Iris pigment epithelial cell (primary cell): ENCODE measurements at regions not wholly inside any gene's neighbourhood (a gene's known extent, or its start where the extent isn't known, plus 50 kb on each side); places are given as distances from the start of the nearest gene placed in this dataset.

Experiments
- DNase-seq: peaks from one replicate; pipeline ENCODE4 v3.0.0-alpha.2; 2011; ENCODE audit warnings: low read depth

GRCh38 chr2:56444339-56444738 lies 260.5 kb downstream of the CCDC85A start:
- peak; percentile 11 for DNase-seq

DNA sequence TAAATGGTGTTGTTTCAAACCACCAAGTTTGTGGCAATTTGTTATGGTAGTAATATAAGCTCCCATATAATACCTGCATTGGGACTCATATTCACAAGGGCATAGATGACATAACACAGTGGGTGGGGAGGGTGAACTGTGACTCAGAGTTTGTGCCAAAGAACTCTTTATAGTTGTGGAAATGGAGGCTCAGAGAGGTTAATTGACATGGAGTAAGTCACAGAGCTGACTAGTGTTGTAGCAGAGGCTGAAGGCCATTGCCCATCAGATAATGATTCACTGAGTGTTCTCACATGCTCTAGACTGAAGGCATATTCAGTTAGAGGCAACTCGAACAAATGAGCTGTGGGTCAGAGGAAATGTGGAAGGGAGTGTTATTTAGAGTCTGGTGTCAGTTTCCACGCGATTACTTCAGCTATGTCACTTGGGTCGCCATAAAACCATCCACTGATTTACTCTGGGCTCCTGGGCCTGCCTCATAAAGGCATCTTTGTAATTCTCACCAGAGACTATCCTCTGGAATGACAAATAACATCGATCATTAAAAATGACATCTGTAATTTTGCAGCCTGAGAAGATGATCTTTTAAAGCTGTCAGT lies 264.7 kb downstream of the CCDC85A start:
- no peak for DNase-seq

GRCh38 chr2:56449002-56449431 lies 265.2 kb downstream of the CCDC85A start:
- no peak for DNase-seq

GRCh38 chr2:56449449-56449860 lies 265.7 kb downstream of the CCDC85A start:
- DNase-seq, result no peak

GRCh38 chr2:56450047-56450446 lies 266.3 kb downstream of the CCDC85A start:
- no peak for DNase-seq

DNA sequence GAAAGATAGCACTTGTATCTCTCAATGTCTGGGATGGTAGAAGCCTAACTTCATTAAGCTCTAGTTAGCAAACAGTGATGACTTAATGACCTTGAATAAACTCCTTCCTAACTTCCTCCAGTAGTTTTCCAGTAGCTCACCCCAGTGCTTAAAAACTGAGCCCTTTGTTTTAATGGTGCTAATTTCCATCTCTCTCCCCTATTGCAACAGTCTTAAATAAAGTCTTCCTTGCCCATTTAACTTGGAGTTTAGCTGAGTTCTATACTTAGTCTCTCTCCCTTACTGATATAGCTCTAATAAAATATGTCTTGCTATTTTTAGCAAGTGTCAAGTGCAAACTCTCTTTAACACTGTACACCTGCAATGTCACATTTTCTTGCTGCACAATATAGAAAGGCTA lies 267.0 kb downstream of the CCDC85A start:
- DNase-seq, result no peak

- DNase-seq, result no peak
Observed at GRCh38 chr2:56455642-56456041, 271.9 kb downstream of the CCDC85A start.

GRCh38 chr2:56456791-56457190 lies 273.0 kb downstream of the CCDC85A start:
- DNase-seq, result no peak

DNA sequence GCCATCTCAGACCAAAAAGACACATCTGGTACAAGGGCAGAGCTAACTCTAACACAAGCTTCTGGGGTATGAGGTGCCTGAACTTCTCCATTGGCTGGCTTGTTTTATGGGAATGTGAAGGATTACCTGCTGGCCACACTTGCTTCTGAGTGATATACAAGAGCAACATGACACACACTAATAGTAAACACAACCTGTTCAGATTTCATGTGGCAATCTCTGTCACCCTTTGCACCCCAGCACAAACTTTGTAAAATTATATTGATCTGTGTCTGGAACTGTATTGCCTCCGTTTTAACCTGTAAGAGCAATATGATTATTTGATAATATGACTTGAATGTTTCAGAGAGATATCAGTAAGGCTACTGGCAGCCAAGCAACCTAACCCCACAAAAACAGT lies 276.7 kb downstream of the CCDC85A start:
- DNase-seq, result no peak

GRCh38 chr2:56464066-56464465 lies 280.3 kb downstream of the CCDC85A start:
- DNase-seq, result no peak

DNA sequence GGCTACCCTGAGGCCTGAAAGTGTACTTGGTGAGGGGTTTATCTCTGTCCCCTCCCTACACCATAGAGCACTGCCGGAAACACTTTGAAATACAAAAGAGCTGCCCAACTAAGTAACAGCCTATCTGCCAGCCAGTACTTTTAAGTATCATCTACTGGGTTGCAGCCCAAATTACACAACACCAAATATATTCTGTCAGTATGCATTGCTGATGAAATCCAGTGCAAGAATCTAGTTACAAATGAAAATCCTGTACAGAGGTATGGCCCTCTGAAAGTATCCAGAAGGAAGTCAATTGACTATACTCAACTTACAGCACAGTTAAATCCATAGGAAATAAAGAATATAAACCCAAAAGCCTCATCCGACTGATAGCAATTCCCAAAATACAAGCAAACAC lies 280.8 kb downstream of the CCDC85A start:
- DNase-seq, result peak; percentile 20

DNA sequence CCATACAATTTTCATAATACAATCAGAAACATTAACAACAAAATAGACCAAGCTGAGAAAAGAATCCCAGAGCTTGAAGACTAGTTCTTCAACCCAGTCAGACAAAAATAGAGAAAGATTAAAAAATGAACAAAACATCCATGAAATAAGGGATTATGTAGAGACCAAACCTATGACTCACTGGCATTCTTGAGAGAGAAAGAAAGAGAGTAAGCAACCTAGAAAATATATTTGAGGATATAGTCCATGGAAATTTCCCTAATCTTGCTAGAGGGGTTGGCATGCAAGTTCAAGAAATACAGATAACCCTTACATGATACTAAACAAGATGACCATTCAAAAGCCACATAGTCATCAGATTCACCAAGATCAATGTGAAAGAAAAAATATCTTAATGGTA lies 281.7 kb downstream of the CCDC85A start:
- peak; percentile 50 for DNase-seq

GRCh38 chr2:56473524-56473923 lies 289.7 kb downstream of the CCDC85A start:
- peak; percentile 31 for DNase-seq

GRCh38 chr2:56474412-56475158 lies 290.8 kb downstream of the CCDC85A start:
- DNase-seq, result peak; percentile 83

GRCh38 chr2:56475191-56475590 lies 291.4 kb downstream of the CCDC85A start:
- DNase-seq, result no peak

DNA sequence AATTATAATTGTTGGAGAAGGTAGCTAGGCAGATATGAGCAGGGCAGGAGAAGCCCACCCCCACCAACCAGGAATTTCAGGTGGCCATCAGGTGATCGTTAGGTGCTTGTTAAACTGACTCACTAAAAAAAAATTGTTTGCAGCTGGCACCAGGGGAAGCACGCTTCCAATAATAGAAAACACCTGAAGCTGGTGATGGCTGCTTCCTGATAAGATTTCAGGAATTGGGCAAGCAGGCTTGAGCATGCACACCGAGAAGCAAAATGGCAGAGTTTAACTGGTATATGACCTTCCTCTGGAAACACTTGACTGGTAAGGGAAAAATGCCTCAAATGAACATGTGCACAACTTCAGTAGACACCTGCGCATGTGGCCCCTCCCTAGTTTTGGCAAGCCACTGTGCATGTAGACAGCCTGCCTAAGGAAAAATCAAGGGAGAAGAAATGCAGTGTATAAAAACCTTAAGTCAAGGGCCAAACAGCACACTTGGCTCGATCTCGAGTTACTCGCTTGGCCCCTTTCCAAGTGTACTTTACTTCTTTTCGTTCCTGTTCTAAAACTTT lies 292.8 kb downstream of the CCDC85A start:
- no peak for DNase-seq

DNA sequence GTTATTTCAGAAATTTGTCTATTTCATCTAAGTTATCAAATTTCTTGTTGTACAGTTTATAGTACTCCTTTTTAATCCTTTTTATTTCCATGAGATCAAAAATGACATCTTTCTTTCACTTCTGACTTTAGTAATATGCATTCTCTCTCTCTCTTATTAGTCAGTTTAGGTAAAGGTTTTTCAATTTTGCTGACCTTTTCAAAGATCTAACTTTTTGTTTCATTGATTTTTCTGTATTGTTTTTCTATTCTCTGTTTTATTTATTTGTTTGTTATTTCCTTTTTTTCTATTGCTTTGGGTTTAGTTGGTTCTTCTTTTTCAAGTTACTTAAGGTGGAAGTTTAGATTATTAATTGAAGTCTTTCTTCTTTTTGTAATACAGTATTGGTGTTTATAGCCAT lies 294.2 kb downstream of the CCDC85A start:
- DNase-seq, result no peak

DNA sequence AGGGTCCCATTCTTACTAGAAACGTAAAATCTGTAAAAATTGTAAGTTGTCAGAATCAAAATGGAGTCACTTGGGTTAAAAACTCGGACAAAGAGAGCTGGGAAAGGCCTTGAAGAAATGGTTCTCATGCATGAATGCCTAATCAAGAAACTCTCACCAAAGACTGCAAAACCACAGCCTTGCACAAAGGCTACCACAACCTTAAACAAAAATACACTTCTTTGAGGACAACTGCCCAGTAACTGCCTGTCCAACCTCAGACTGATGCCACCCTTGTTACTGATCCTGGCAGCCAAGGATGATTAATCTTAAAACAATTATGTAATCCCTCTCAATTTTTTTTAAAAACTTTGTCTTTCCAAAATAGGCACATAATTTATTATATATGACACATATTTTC lies 299.3 kb downstream of the CCDC85A start:
- peak; percentile 15 for DNase-seq

DNA sequence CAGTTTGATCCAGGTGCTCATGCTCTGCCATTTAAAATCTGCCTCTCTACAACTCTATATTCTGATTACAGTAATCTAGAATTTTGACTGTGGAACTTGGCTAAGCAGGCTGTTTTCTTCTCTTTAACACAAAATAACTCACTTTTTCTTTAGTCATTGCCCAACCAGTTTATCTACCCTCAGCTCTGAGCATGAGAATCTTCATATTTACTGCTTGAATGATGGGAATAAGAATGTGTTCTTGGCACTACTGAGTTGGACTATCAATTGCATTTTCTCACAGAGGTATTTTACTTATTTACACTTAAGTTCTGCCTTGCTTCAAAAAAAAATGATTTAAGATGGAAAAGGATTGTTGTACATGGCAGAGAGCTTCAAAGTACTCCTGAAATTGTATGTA lies 301.1 kb downstream of the CCDC85A start:
- DNase-seq, result no peak

- no peak for DNase-seq
Observed at GRCh38 chr2:56500317-56500716, 316.5 kb downstream of the CCDC85A start.

DNA sequence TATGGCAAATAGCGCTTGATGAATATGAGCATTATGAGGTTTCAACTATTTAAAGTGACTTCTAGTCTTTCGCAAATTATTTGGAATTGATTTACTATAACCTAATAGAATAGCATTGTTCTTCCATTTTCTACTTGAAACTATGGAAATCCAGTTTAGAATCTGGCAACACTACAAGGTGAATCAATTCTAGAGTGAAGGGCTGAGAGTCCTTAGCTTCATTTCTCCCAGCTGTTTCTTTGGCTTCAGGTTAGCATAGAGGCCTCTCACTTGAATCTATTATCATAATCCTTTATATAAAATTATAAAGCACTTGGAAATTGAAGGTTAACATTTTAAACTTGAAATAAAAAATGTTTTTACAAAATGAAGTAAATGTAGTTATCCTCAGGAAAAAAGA lies 318.8 kb downstream of the CCDC85A start:
- DNase-seq, result no peak

DNA sequence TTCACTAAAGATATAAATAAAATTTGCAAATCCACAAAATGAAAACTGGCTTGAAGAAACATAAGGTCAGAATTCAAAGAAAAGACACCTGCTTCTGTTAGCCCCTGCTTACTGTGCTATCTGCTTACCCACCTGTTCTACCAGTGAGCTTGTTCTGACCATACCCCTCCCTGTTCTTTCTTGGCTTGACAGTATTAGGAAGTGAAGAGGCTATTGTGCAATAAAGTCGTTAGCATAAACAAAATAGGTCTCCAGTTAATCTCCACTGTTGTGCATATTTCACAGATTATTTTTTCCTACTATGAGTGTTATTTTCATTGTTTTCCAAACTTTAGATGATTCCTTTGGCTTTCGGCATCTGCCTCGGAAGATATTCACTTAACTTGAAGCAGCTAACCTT lies 322.1 kb downstream of the CCDC85A start:
- peak; percentile 50 for DNase-seq

DNA sequence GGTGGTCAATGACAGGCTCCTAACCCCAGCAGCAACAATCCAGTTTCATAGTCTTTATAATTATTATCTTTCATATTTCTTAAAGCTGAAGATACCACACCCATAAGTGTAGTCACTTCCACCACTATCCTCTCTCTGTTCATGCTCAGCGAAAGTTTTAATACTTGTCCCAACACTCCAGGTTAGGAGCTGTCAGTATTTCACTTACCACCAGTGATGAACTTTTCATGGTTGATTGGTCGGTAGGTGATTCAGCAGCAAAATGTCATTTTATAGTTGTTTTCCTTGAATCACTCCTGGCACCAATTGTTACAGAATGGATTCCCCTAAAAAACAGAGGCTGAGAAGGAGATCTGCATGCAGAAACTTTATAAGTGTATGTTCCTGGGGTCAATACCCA lies 324.9 kb downstream of the CCDC85A start:
- no peak for DNase-seq

DNA sequence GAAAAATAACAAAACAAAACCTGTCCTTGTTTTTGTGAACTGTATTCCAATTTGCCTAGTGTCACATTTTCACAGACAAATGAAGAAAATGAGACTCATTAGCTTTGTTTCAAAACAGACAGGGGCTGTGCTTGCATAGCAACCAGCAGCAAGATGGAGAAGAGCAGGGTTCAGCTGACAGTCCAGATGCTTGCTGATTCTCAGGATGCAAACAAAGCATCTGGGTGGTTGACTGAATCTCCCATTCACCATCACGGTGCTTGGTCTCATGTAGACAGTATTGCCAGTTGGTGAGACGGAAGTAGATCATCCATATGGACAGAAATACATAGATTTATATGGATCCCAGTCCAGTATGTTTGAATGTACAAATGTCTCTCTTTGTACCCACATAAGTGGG lies 326.8 kb downstream of the CCDC85A start:
- DNase-seq, result no peak
